CD4-positive, alpha-beta T cell treated with Interleukin-15 for 4 hours (primary cell): ENCODE measurements at regions not wholly inside any gene's neighbourhood (a gene's known extent, or its start where the extent isn't known, plus 50 kb on each side); places are given as distances from the start of the nearest gene placed in this dataset.
"Not testable (repeated sequence)": the region's sequence is repeated elsewhere in the genome, so short reads cannot be mapped to it uniquely, and the experiment has no call there.

Experiments
- DNase-seq: peaks from one replicate; pipeline ENCODE4 v3.0.0-alpha.2; 2020; ENCODE audit warnings: low spot score

GRCh38 chr4:132691668-132692067 is 457.4 kb upstream of the PCDH10 start:
- DNase-seq: no peak

- DNase-seq: no peak
Observed at GRCh38 chr4:132694775-132695174, 454.3 kb upstream of the PCDH10 start.

- not testable (repeated sequence) for DNase-seq
Observed at GRCh38 chr4:132697505-132697904, 451.6 kb upstream of the PCDH10 start.

- no peak for DNase-seq
Observed at GRCh38 chr4:132707955-132708354, 441.1 kb upstream of the PCDH10 start.

- no peak for DNase-seq
Observed at GRCh38 chr4:132709056-132709455, 440.0 kb upstream of the PCDH10 start.

- DNase-seq: no peak
Observed at GRCh38 chr4:132710971-132711370, 438.1 kb upstream of the PCDH10 start.

GRCh38 chr4:132737344-132737743 is 411.8 kb upstream of the PCDH10 start:
- no peak for DNase-seq

GRCh38 chr4:132759199-132759780 is 389.8 kb upstream of the PCDH10 start:
- DNase-seq: no peak

- DNase-seq: no peak
Observed at GRCh38 chr4:132763465-132763864, 385.6 kb upstream of the PCDH10 start.

GRCh38 chr4:132767901-132768300 is 381.2 kb upstream of the PCDH10 start:
- no peak for DNase-seq

GRCh38 chr4:132770776-132771175 is 378.3 kb upstream of the PCDH10 start:
- DNase-seq: no peak

GRCh38 chr4:132792310-132792709 is 356.8 kb upstream of the PCDH10 start:
- DNase-seq: no peak

- DNase-seq: no peak
Observed at GRCh38 chr4:132797856-132798255, 351.2 kb upstream of the PCDH10 start.

- no peak for DNase-seq
Observed at GRCh38 chr4:132809298-132810032, 339.6 kb upstream of the PCDH10 start.

- not testable (repeated sequence) for DNase-seq
Observed at GRCh38 chr4:132813061-132813460, 336.0 kb upstream of the PCDH10 start.

GRCh38 chr4:132818091-132818490 is 331.0 kb upstream of the PCDH10 start:
- DNase-seq: no peak

GRCh38 chr4:132823419-132823818 is 325.7 kb upstream of the PCDH10 start:
- no peak for DNase-seq

- no peak for DNase-seq
Observed at GRCh38 chr4:132824761-132825160, 324.3 kb upstream of the PCDH10 start.

GRCh38 chr4:132827522-132827921 is 321.6 kb upstream of the PCDH10 start:
- DNase-seq: no peak

- DNase-seq: no peak
Observed at GRCh38 chr4:132838244-132838643, 310.9 kb upstream of the PCDH10 start.

GRCh38 chr4:132839070-132839469 is 310.0 kb upstream of the PCDH10 start:
- DNase-seq: no peak

GRCh38 chr4:132859929-132860328 is 289.2 kb upstream of the PCDH10 start:
- DNase-seq: no peak

- DNase-seq: no peak
Observed at GRCh38 chr4:132860976-132861375, 288.1 kb upstream of the PCDH10 start.

- no peak for DNase-seq
Observed at GRCh38 chr4:132863619-132864018, 285.5 kb upstream of the PCDH10 start.
